ENCODE measurements at regions not wholly inside any gene's neighbourhood (a gene's known extent, or its start where the extent isn't known, plus 50 kb on each side); places are given as distances from the start of the nearest gene placed in this dataset.
"Not testable (repeated sequence)": the region's sequence is repeated elsewhere in the genome, so short reads cannot be mapped to it uniquely, and the experiment has no call there.

DNA sequence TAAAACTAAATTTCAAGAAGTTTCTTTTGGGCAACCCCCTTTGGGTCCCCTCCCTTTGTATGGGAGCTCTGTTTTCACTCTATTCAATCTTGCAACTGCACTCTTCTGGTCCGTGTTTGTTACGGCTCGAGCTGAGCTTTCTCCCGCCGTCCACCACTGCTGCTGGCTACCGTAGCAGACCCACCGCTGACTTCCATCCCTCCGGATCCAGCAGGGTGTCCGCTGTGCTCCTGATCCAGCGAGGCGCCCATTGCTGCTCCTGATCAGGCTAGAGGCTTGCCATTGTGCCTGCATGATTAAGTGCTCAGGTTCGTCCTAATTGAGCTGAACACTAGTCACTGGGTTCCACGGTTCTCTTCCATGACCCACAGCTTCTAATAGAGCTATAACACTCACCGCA is 64.9 kb upstream of the ARSJ start:
- CTCF ChIA-PET (ENCODE audit: partially characterized antibody): interaction anchor here (1.1 kb wide), 1 partner anchor 26 kb away, joined by 3 read pairs; no protein-coding TSS in a partner anchor
- 96% methylated on average over 14 of the region's 14 CpGs; no CpG with 5 or more reads in 1 of the 2 experiments for WGBS, 2 experiments (ENCODE audit: extremely low coverage in 1 of 2, insufficient coverage in 1 of 2, insufficient read length in 1 of 2, insufficient replicate concordance in 2 of 2, low coverage in 1 of 2, low lambda C conversion rate in 2 of 2, missing lambda C conversion rate in 1 of 2)
- H3K9ac ChIP-seq (replicated peaks in 1 of 4; ENCODE audit: extremely low read depth in 1 of 4, low read depth in 3 of 4, low read length in 3 of 4); H2BK15ac ChIP-seq (ENCODE audit: low read length); H3K4ac ChIP-seq (replicated peaks; ENCODE audit: insufficient read length, low read depth, low read length); H3K23ac ChIP-seq (ENCODE audit: insufficient read length); H4K5ac ChIP-seq (ENCODE audit: insufficient read length, low read depth, low read length); POLR2A ChIA-PET (ENCODE audit: partially characterized antibody); H2BK20ac ChIP-seq (ENCODE audit: low read length); H3K18ac ChIP-seq (ENCODE audit: extremely low read depth, low read length); H3K23me2 ChIP-seq (ENCODE audit: low read depth, low read length); H3K4me1 ChIP-seq (replicated peaks in 1 of 4; ENCODE audit: control insufficient read depth in 3 of 4, insufficient read depth in 4 of 4, low read length in 3 of 4); H2AK5ac ChIP-seq (ENCODE audit: low read depth, low read length); H2AFZ ChIP-seq (ENCODE audit: low read length); H4K8ac ChIP-seq (ENCODE audit: extremely low read depth, insufficient read depth, low read length); H3K27me3 ChIP-seq (replicated peaks in 1 of 4; ENCODE audit: control insufficient read depth in 3 of 4, extremely low read depth in 1 of 4, insufficient read depth in 3 of 4, low read length in 3 of 4); H3K27ac ChIP-seq (ENCODE audit: low read depth, low read length); H3K4me3 ChIP-seq (ENCODE audit: extremely low read depth in 1 of 4, insufficient read depth in 2 of 4, low read depth in 3 of 4, low read length in 4 of 4); H2BK120ac ChIP-seq (replicated peaks; ENCODE audit: low read depth, low read length); H3K36me3 ChIP-seq (ENCODE audit: control insufficient read depth in 2 of 4, insufficient read depth in 4 of 4, low read length in 3 of 4); H3K56ac ChIP-seq (replicated peaks; ENCODE audit: insufficient read length, low read depth, low read length); H2BK12ac ChIP-seq (ENCODE audit: low read depth, low read length); H4K20me1 ChIP-seq (replicated peaks in 1 of 2; ENCODE audit: control insufficient read depth in 1 of 2, insufficient read depth in 2 of 2, low read length in 2 of 2); H3K79me2 ChIP-seq (ENCODE audit: control insufficient read depth in 1 of 2, insufficient read depth in 2 of 2, low read length in 2 of 2); H4K91ac ChIP-seq (replicated peaks; ENCODE audit: insufficient read length, low read length); H3K79me1 ChIP-seq (ENCODE audit: low read depth, low read length); FAIRE-seq; H3K14ac ChIP-seq (ENCODE audit: insufficient read length); H2BK5ac ChIP-seq (ENCODE audit: low read depth, low read length); H3K9me3 ChIP-seq (ENCODE audit: insufficient read depth in 2 of 2, low read depth in 1 of 2, low read length in 1 of 2); H3K4me2 ChIP-seq (ENCODE audit: insufficient read depth in 1 of 2, low read depth in 2 of 2, low read length in 2 of 2); DNase-seq (ENCODE audit: low read depth in 1 of 2, low spot score in 2 of 2): not testable (repeated sequence)

All from H1 (cell line).